GM19324 (cell line): ENCODE measurements at regions not wholly inside any gene's neighbourhood (a gene's known extent, or its start where the extent isn't known, plus 50 kb on each side); places are given as distances from the start of the nearest gene placed in this dataset.

ENCODE experiments used
- ATAC-seq: cut with Tn5 transposase; IDR thresholded peaks from one replicate; pipeline ENCODE4 v1.9.1; 2021; ENCODE audit warnings: mild to moderate bottlenecking, moderate library complexity; ENCODE audit not compliant: unreplicated experiment, low FRiP score

DNA sequence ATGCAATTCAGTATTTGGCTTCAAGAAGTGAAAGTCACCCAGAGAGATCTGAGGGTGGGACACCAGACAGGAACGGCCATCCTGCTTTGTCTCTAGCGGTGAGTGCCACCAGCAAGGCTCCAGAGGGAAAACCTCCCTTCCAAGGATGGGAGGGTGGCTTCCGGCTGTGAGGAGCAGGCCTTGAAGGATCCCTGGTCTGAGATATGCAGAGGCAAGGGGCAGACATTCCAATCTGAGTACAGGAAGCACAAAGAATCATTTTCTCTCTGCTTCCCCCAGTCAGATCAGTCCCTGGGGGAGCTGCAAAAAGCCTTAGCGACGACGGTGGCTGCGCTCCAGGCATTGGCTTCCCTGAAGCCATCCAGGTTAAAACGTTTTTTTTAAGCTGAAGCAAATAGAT lies 167.4 kb downstream of the TEX36 start:
- no peak for ATAC-seq

DNA sequence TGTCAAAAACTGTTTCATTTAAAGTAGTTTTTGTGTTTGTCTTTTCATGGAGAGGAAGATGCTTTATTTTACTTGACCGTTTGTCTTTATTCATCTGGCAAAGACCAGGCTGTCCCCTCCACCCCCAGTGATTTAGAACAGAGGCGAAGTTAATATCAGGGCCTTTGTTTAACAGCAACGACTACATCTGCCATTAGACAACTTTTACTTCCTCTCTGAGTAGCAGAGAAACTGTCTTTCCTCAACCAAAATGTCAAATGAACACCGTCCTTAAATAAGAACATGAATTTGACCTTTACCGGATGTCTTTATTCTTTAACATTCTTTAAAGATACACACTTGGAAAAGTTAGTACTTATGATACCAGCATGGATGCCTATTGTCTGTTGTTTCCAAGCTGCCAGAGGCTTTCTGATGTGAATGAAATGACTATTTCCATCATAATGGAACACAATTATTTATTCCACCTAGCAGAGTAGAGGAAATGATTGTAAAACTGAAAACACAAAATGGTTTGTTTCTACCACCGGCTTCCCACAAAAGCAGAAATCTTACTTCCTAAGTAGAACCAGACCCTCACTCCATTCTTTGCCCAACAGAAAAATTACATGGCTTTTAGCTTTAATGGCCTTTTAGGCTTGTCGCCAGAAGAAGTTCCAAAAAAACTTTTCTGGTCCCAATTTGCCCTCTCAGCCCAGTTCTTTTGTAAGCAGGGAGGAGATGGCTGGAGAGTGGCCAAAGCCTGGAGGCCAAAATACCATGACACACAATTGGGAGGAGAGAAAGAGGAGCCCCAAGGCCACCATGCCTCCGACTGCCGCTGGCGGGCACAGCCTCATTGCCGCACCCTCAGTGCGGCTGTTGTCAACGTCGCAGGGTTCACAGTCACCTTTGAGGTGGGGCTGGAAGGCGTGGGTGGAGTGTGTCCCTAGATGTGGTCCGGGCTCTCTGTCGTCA lies 168.5 kb downstream of the TEX36 start:
- ATAC-seq = no peak

DNA sequence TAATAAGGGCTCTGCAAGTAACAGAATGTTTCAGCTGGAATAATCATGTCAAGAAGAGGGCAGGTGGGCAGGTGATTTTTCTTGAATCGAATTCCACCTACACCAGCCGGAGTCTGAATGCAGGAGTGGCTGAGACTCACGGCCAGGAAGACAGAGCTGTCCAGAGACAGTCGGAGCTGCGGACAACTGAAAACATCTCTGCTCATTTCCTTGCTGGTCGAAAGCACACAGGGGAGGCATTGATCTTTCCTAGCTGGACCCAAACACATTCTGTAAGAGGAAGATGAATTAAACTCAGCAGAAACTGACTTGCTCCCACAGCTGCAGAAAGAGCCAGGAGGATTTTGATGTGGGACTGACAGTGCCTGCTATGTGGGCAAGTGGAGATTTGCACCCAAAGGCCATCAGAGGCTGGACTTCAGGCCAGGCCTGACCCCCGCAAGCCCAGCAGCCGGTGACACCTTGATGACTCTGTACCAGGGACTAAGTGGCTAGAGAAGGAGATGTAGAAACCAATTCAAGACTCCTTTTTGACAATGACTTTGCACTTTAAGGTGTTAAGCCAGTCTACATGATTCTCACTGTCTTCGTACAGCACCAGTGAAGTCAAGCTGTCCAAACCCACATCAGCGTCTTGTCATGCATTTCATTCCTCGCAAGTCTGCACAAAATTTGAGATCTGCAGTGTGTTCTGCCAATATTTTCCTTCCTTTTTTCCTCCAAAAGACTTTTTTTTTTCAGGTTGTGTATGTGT lies 169.4 kb downstream of the TEX36 start:
- ATAC-seq = no peak

DNA sequence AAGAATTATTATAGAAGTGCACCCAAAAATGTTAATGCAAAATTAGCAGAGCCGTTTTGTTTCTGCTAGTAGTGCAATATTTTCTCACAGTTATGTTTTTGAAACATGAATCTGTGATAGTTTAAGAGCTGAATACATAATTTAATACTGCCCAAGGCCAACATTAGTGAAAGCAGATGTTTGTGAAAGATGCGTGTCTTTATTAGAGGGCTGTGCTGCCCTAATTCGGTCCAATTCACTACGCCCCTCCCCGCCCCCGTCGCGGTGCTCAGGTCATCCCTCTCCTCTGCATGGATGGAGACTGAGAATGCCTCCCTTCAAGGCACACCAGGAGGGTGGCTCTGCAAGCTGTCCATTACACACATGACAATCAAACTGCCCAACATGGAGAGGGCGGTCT lies 172.0 kb downstream of the TEX36 start:
- no peak for ATAC-seq

DNA sequence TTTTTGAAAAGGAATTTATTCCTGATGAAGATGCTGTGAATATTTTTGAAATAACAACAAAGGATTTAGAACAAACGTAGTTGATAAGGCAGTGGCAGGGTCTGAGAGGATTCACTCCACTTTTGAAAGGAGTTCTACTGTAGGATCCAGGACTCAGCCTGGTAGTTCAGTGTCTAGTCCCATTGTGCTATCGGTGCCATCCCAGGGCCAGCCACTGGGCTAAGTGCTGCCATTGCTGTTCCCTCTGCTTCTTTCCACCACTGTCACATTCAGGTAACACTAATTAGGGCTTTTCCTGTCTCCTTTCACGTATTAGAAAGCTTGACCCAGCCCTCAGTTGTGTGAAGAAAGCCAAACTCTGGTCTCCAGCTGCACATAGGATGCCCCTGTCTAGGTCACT lies 177.3 kb downstream of the TEX36 start:
- no peak for ATAC-seq

DNA sequence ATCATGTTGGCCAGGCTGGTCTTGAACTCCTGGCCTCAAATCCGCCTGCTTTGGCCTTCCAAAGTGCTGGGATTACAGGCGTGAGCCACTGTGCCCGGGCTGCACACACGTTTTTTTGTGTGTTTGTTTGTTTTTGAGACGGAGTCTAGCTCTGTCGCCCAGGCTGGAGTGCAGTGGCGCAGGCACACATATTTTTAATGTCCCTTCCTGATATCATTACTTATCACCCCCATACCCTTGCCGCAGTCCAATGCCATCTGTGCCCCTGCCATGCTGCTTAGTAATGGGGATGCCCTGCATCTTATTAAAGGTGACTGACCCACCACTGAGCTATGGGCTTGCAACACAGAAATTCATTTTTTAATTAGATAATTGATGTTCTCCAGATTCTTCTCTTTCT lies 180.7 kb downstream of the TEX36 start:
- ATAC-seq = no peak

DNA sequence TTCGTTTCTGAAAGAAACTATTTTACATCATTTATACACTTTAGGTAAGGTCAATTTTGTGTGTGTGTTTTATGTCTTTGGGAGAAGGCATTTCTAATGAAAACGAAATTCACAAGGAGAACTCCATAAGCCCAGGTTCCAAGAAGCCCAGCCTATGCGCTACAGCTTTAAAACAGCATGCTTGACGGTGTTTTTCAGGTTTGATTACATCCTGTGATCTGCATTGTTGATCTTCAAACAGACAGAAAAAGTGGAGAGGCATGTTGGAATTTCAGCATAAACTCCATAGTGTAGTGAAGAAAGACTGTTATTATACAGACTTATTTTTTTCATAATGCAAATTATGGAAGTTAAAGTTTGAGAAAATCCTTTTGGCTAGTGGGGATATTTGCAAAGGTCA lies 187.6 kb downstream of the TEX36 start:
- ATAC-seq = no peak

DNA sequence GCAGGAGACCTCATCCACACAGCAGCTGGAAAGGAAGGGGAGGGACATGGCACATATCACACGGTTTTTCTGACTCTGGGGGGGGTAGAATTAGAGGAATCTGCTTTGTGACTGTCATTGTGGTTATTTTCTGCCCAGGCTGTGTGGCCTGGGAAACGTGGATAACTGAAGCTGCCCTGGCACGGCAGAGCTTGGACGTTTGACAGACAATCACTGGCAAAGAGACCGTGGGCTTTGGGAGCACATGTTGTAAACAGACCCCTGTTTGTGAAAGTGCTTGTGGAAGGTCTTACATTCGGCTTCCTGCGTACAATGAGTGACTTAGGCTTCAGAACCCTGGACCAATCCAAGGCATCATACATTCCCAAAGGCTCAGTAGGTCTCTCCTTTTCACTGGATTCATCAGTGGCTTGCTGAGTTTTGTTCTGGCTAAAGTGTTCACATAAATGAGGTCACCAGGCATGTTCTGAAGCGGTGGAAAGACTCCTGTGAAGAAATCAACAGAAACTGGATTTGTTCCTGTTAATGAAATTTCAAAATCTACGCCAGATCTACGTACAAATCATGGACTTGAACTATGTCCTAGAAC lies 188.2 kb downstream of the TEX36 start:
- ATAC-seq = no peak

DNA sequence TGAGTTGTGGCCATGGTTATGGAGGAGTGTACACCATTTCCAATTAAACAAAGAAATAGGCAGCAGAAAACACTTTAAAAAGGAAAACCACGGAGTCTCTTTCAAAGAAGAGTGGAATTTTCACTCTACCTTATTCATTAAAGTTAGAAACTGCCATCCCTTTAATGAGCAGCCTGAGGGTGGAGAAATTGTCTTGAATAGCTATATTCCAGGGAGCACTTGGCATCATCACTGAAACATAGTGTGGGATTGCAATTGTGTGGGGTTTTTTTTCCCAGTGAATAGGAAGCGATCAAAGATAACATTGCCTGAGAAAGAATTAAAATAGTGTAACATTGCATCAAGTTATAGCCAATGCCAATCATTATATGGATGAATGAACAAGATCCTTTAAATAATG lies 191.6 kb downstream of the TEX36 start:
- ATAC-seq = no peak

DNA sequence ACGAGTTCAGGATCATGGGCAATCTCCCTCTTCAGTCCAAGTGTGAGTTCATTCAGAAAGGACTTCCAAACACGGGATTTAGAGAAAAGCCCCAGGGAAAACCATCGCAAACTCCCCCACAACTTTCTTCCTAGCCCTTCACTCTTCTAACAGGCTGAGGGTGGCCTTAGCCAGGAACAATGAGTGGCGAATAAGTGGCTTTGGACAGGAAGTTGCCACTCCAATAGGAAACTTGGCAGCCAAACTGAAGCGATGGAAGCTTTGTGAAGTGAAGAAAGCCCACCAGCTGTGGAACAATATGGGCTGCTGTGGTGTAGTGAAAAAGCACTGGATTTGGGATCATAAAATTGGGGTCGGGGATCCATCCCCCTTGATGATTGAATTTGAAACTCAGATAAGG lies 193.2 kb downstream of the TEX36 start:
- ATAC-seq = no peak

DNA sequence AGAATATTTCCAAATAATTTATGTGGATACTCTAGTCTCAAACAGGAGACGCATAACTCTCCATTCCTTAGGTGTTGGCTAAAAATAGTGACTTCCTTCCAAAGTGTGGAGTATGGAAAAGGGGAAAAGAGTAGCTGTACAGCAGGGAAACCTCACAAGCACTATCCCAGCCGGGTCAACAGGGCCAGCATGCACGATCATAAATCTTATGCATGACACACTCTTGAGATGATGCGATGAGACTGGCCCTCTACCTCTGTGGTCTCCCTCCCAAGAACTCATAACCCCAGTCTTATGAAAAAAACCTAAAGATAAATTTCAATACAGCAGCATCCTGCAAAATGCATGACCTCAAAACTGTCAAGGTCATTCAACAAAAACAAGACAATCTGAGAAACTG lies 197.3 kb downstream of the TEX36 start:
- ATAC-seq = no peak

DNA sequence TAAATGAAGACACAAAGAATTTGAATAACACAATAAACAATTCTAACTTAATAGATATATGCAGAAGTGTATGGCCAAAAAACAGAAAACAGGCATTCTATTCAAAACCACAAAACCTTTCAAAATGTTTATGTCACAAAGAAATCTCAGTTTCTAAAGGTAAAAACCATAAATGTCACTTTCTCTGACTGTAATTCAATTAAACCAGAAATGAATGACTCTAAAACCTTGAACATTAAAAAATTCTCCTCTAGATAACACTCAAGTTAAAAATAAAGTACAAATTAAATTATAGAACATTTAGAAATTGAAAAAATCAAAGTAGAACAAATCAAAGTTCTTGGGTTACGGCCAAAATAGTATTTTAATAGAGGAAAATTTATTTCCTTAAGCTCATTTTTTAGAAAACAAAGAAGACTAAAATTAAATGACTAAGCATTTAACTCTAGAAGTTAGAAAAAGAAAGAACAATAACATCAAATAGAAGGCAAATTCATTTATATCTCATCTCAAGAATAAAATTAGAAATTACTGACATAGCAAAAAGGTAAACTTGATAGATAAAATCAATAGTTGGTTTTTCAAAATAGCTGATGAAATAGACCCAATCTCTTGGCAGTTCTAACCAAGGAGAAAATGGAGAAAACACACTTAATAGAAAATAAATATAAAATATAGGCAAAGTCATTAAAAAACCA lies 198.8 kb downstream of the TEX36 start:
- ATAC-seq = no peak

DNA sequence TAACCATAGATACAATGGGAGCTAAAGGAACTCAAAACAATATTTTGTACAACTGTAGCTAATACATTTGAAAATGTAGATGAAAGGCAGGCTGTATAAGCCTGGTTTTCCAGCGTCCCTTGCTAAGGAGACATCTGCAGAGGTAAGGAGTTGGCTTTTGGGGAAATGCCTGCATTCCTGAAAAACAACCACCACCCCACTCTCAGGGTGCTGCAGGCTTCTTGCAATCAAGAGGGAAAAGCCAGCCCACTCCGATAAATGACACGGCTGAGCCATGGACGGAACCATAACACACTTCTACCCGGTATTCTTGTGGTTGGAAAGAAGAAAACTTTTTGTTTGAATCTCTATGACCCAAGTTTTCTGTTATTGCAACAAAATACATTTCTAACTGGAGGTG lies 200.3 kb downstream of the TEX36 start:
- ATAC-seq = no peak

DNA sequence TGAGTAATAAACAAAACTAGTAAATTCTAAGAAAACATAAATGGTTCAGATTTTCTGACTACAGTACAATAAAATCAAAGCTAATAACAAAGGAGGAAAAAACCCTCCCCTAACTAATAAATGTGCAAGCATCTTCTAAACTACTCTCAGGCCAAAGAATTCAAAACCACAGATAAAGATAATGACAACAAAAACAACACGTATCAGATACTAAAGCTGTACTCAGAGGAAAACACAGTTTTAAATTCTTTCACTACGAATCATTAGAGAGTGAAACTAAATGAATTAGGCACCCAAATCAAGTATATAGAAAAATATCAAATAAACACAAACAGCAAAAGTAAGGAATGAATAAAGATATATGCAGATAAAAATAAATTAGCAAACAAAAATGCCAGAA lies 200.9 kb downstream of the TEX36 start:
- ATAC-seq = no peak

DNA sequence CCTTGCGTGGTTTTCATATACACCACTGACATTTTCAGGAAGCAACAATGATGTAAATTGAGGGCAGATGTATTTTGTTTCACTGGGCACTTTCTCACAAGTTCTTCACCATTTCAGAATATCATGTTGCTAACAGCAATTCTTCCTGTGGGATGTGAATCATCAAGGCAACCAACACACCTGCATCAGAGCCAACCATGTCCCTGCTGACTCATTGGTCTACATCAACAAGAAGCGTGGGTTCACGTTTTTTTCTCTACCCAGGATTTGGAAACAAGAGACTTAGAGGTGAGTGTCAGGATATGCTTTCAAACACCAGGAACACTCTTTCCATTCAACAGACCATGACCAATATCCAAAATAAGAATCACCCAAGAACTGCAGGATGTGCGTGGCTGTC lies 203.9 kb downstream of the TEX36 start:
- no peak for ATAC-seq

DNA sequence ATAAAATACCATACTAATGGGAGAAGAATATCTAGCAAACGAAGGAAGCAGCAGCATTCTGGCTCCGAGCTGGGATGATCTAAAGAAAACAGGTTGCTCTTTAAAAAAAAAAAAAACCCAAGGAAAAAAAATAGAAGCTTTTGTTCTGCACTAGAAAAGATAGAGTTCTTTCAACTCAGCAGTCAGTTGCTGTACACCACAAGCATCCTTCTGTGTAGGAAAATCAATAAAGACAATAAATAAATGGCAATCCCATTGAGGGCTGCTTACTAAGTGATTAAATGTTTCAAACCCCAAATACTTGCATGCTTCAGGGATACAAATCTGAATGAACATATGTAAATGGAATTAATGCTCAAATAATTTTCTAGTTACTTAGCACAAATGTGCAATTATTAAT lies 207.1 kb downstream of the TEX36 start:
- no peak for ATAC-seq

DNA sequence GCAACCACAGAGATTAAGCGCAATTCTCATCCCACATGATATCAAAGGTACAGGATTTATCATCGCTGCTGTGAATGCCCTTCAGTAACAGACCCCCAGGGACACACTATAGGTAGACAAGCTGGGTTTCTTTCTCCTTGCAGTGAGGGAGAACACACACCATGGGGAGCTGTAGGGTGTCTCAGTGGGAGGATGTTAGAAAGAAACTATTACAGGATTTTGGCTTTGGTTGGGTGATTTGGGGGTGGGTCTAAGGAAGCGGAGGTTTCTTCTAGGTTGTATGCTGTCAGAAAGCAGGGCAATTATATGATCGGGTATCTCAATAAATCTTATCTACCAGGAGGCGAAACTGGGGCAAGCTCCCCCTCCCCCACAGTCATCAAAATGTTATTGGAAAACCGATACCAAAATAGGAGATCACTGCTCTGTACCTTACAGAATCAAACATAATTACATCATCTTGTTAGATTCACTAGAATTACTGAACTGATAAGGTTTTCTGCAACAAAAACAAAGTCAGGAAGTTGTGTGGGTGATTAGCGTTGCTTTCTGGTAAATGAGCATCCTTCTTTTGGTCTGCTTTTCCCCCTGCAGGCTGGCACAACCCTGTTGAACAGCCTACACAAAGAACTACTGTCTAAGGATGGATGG lies 209.7 kb downstream of the TEX36 start:
- ATAC-seq = no peak

DNA sequence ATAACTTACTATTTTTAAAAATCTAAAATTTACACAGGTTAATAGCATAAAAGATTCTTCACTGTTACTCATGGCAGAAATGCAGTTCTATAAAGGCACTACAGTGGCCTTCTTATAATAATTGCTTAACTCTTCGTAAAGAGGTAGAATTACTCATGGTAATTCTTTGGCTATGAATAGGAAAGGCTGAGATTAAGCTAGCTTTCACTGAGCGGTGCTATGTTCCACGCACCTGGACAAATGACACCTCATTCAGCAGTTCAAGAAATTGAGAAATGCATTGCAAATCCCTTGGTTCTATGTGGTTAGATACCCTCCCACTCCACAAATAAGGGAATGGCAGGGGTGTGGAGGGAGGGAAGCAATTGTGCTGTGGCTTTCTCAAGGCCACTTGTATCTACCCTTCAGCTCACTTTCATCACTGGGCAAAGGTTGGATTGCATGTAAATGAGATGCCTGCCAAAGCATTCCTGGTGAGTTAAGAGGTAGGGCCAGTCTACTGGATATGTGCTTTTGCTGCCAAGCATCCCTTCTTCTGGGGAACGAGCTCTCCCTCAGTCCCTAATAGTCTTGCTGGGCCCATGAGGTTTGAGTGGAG lies 210.9 kb downstream of the TEX36 start:
- ATAC-seq = no peak

DNA sequence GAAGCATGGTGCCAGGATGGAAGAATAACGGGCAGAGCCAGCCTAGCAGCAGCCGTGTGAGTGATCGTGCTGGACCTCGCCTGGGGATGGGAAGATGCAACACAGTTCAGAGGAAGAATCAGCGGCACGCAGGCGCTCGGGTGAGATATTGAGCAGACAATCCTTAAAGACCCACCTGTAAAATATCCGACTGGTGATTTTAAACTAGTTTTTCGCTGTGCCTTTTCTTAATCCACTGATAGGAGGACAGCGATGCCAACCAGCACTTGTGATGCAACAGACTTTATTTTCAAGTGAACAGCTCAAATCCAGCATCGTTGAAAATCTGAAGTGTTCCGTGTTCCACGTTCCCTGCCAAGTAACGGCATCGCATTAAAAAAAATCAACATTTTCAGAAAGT lies 214.7 kb downstream of the TEX36 start:
- no peak for ATAC-seq

DNA sequence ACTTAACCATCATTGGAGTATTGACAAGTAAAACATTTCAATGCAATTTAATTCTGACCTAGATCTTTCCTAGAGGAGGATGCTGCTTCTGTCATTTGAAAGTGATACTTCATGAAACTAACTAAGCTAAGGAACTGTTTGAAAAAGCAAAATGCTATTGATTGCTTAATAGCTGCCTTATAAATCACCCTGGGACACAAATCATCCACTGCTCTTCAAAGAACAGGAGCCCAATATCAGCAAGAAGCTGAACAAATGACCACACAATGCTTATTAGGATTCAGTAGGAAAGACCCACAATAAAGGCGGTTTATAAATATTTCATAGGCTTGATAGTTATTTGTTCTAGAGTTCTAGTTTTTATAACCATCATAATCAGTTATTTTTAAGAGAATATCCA lies 216.3 kb downstream of the TEX36 start:
- no peak for ATAC-seq
